Mesothelial cell of epicardium (in vitro differentiated cells): ENCODE measurements at regions not wholly inside any gene's neighbourhood (a gene's known extent, or its start where the extent isn't known, plus 50 kb on each side); places are given as distances from the start of the nearest gene placed in this dataset.

Experiments used
- DNase-seq, 2 experiments: peaks; one replicate each; pipeline ENCODE4 v3.0.0; 2021; ENCODE audit warnings: low spot score in 2 of 2; ENCODE audit not compliant: unreplicated experiment in 2 of 2
- H3K27ac Mint-ChIP-seq: 2 replicates; pipeline ENCODE4 v1.8.0; 2021; ENCODE audit warnings: mixed read lengths
- H3K27me3 Mint-ChIP-seq: 2 replicates; pipeline ENCODE4 v1.8.0; 2021; ENCODE audit warnings: low read depth, mixed read lengths
- H3K36me3 Mint-ChIP-seq: 2 replicates; pipeline ENCODE4 v1.8.0; 2021; ENCODE audit warnings: mixed read lengths
- H3K4me1 Mint-ChIP-seq: 2 replicates; pipeline ENCODE4 v1.8.0; 2021; ENCODE audit warnings: mixed read lengths
- H3K4me3 Mint-ChIP-seq: 2 replicates; pipeline ENCODE4 v1.8.0; 2021; ENCODE audit warnings: mild to moderate bottlenecking, moderate library complexity, mixed read lengths
- H3K9me3 Mint-ChIP-seq: 2 replicates; pipeline ENCODE4 v1.8.0; 2021; ENCODE audit warnings: mixed read lengths
- CTCF ChIP-seq: fragments of 200-600 bp; sonication (generic); IDR thresholded peaks from one replicate; pipeline ENCODE4 v1.5.0; 2021; ENCODE audit warnings: antibody characterized with exemption; ENCODE audit not compliant: unreplicated experiment

- no peak for TF ChIP-seq CTCF
- DNase-seq, result no peak
- no peak overlapping the region for H3K27ac Mint-ChIP-seq
- no peaks in the 10 kb centered on the region for H3K36me3 Mint-ChIP-seq
- no peaks in the 10 kb centered on the region for H3K27me3 Mint-ChIP-seq
- H3K4me3 Mint-ChIP-seq, result no peak overlapping the region
- no peaks in the 10 kb centered on the region for H3K4me1 Mint-ChIP-seq
- H3K9me3 Mint-ChIP-seq, result no peaks in the 10 kb centered on the region
These were observed 751.2 kb downstream of the BRINP1 start for GRCh38 chr9:118618084-118618483.

GRCh38 chr9:118618849-118619248 lies 750.4 kb downstream of the BRINP1 start:
- no peak for TF ChIP-seq CTCF
- H3K9me3 Mint-ChIP-seq, result no peaks in the 10 kb centered on the region
- H3K4me3 Mint-ChIP-seq, result no peak overlapping the region
- no peaks in the 10 kb centered on the region for H3K4me1 Mint-ChIP-seq
- no peak for DNase-seq
- H3K27ac Mint-ChIP-seq, result no peak overlapping the region
- H3K27me3 Mint-ChIP-seq, result no peaks in the 10 kb centered on the region
- H3K36me3 Mint-ChIP-seq, result no peaks in the 10 kb centered on the region

- Mint-ChIP-seq H3K4me1 (no peaks in the 10 kb centered on the region), H3K9me3 (peaks cover 11% of the 10 kb centered on the region), H3K4me3 (no peak overlapping the region), H3K27ac (no peak overlapping the region), H3K36me3 (no peaks in the 10 kb centered on the region), H3K27me3 (no peaks in the 10 kb centered on the region)
- TF ChIP-seq CTCF, result no peak
- DNase-seq, result no peak
These were observed 744.6 kb downstream of the BRINP1 start for GRCh38 chr9:118624608-118625007.

- H3K27ac Mint-ChIP-seq, result no peak overlapping the region
- H3K4me1 Mint-ChIP-seq, result no peaks in the 10 kb centered on the region
- peaks cover 29% of the 10 kb centered on the region for H3K9me3 Mint-ChIP-seq
- H3K27me3 Mint-ChIP-seq, result no peaks in the 10 kb centered on the region
- no peak overlapping the region for H3K4me3 Mint-ChIP-seq
- no peak for DNase-seq
- no peaks in the 10 kb centered on the region for H3K36me3 Mint-ChIP-seq
- no peak for TF ChIP-seq CTCF
These were observed 739.2 kb downstream of the BRINP1 start for GRCh38 chr9:118630079-118630478.

- DNase-seq, result no peak
- Mint-ChIP-seq H3K36me3 (no peaks in the 10 kb centered on the region), H3K27me3 (no peaks in the 10 kb centered on the region), H3K4me1 (peaks cover 5% of the 10 kb centered on the region), H3K9me3 (peaks cover 22% of the 10 kb centered on the region), H3K27ac (no peak overlapping the region), H3K4me3 (no peak overlapping the region)
- TF ChIP-seq CTCF, result no peak
These were observed 738.2 kb downstream of the BRINP1 start for GRCh38 chr9:118630931-118631595.

GRCh38 chr9:118631956-118632355 lies 737.3 kb downstream of the BRINP1 start:
- Mint-ChIP-seq H3K27me3 (no peaks in the 10 kb centered on the region), H3K4me1 (peaks cover 5% of the 10 kb centered on the region), H3K4me3 (no peak overlapping the region), H3K36me3 (no peaks in the 10 kb centered on the region), H3K9me3 (peaks cover 19% of the 10 kb centered on the region), H3K27ac (no peak overlapping the region)
- DNase-seq, result no peak
- TF ChIP-seq CTCF, result no peak
